Mesenchymal stem cell (in vitro differentiated cells and primary cell): ENCODE measurements at regions not wholly inside any gene's neighbourhood (a gene's known extent, or its start where the extent isn't known, plus 50 kb on each side); places are given as distances from the start of the nearest gene placed in this dataset.

ENCODE experiments used
- DNase-seq: peaks from one replicate; pipeline ENCODE4 v3.0.0-alpha.2; 2013
- H2AFZ ChIP-seq: one replicate; pipeline ENCODE4 v1.6.1; 2013; ENCODE audit warnings: low read depth, mild to moderate bottlenecking, control low read depth, inconsistent platforms, low read length, moderate library complexity
- H2AK5ac ChIP-seq: 2 replicates; pipeline ENCODE4 v1.6.1; 2013; ENCODE audit warnings: low read length, moderate library complexity, mild to moderate bottlenecking, inconsistent platforms; ENCODE audit not compliant: severe bottlenecking
- H2BK120ac ChIP-seq: one replicate; pipeline ENCODE4 v1.6.1; 2013; ENCODE audit warnings: low read depth, mild to moderate bottlenecking, inconsistent platforms, low read length, moderate library complexity
- H2BK12ac ChIP-seq, 2 experiments: one replicate each; pipeline ENCODE4 v1.6.1; 2013; ENCODE audit warnings: inconsistent platforms in 2 of 2, low read length in 2 of 2, mild to moderate bottlenecking in 2 of 2, moderate library complexity in 2 of 2, control low read depth in 1 of 2
- H2BK15ac ChIP-seq: one replicate; pipeline ENCODE4 v1.6.1; 2013; ENCODE audit warnings: mild to moderate bottlenecking, low read depth, inconsistent platforms; ENCODE audit not compliant: poor library complexity, severe bottlenecking
- H2BK5ac ChIP-seq: 2 replicates; pipeline ENCODE4 v1.6.1; 2013; ENCODE audit warnings: low read depth, mild to moderate bottlenecking, low read length, control low read depth, inconsistent platforms; ENCODE audit not compliant: poor library complexity, severe bottlenecking
- H3K14ac ChIP-seq, 2 experiments: one replicate each; pipeline ENCODE4 v1.6.1; 2013; ENCODE audit warnings: inconsistent platforms in 2 of 2, low read length in 2 of 2, control low read depth in 1 of 2, mild to moderate bottlenecking in 1 of 2, moderate library complexity in 1 of 2
- H3K18ac ChIP-seq, 2 experiments: one replicate each; pipeline ENCODE4 v1.6.1; 2013; ENCODE audit warnings: inconsistent platforms in 2 of 2, low read length in 2 of 2, control low read depth in 1 of 2, low read depth in 1 of 2, mild to moderate bottlenecking in 1 of 2
- H3K23ac ChIP-seq, 2 experiments: one replicate each; pipeline ENCODE4 v1.6.1; 2013; ENCODE audit warnings: inconsistent platforms in 2 of 2, low read length in 2 of 2, mild to moderate bottlenecking in 2 of 2, moderate library complexity in 2 of 2, control low read depth in 1 of 2
- H3K27ac ChIP-seq: 2 replicates; pipeline ENCODE4 v1.5.1; 2013; ENCODE audit warnings: mild to moderate bottlenecking, moderate library complexity, low read length, control low read depth, inconsistent platforms; ENCODE audit not compliant: poor library complexity, severe bottlenecking
- H3K27me3 ChIP-seq, 2 experiments: 2 replicates each; pipeline versions ENCODE4 v1.6.1 to v1.7.0; 2013; ENCODE audit warnings: low read length in 2 of 2, mild to moderate bottlenecking in 2 of 2, moderate library complexity in 2 of 2, control low read depth in 1 of 2, inconsistent platforms in 1 of 2; ENCODE audit not compliant: control insufficient read depth in 1 of 2, insufficient read depth in 1 of 2
- H3K36me3 ChIP-seq, 2 experiments: 2 replicates each; pipeline versions ENCODE4 v1.6.1 to v1.7.0; 2013; ENCODE audit warnings: low read length in 2 of 2, control low read depth in 1 of 2, inconsistent platforms in 1 of 2, low read depth in 1 of 2, mild to moderate bottlenecking in 1 of 2; ENCODE audit not compliant: insufficient read depth in 2 of 2, control insufficient read depth in 1 of 2
- H3K4ac ChIP-seq, 2 experiments: one replicate each; pipeline ENCODE4 v1.6.1; 2013; ENCODE audit warnings: inconsistent platforms in 2 of 2, low read length in 2 of 2, mild to moderate bottlenecking in 2 of 2, moderate library complexity in 2 of 2, control low read depth in 1 of 2, low read depth in 1 of 2
- H3K4me1 ChIP-seq: 2 replicates; pipeline ENCODE4 v1.6.1; 2013; ENCODE audit warnings: low read depth, low read length, control low read depth; ENCODE audit not compliant: control insufficient read depth, insufficient read depth
- H3K4me2 ChIP-seq: 2 replicates; pipeline ENCODE4 v1.6.1; 2013; ENCODE audit warnings: low read length, mild to moderate bottlenecking, inconsistent platforms; ENCODE audit not compliant: poor library complexity, severe bottlenecking
- H3K4me3 ChIP-seq, 2 experiments: 2 replicates each; pipeline versions ENCODE4 v1.5.1 to v1.7.0; 2013; ENCODE audit warnings: low read length in 2 of 2, mild to moderate bottlenecking in 2 of 2, control low read depth in 1 of 2, low read depth in 1 of 2; ENCODE audit not compliant: insufficient read depth in 1 of 2
- H3K79me1 ChIP-seq: replicated peaks from 2 replicates; pipeline ENCODE4 v1.6.1; 2013; ENCODE audit warnings: mild to moderate bottlenecking, control low read depth, low read length, inconsistent platforms; ENCODE audit not compliant: poor library complexity, severe bottlenecking
- H3K9ac ChIP-seq: 2 replicates; pipeline ENCODE4 v1.7.0; 2013; ENCODE audit warnings: mild to moderate bottlenecking, low read length, moderate library complexity
- H3K9me3 ChIP-seq: 2 replicates; pipeline ENCODE4 v1.7.0; 2013; ENCODE audit warnings: mild to moderate bottlenecking, low read length; ENCODE audit not compliant: control insufficient read depth
- H4K8ac ChIP-seq: one replicate; pipeline ENCODE4 v1.6.1; 2013; ENCODE audit warnings: inconsistent platforms, mild to moderate bottlenecking, low read length, moderate library complexity
- H4K91ac ChIP-seq: one replicate; pipeline ENCODE4 v1.6.1; 2013; ENCODE audit warnings: mild to moderate bottlenecking, low read length, inconsistent platforms
- WGBS: methylation state at CpG from one replicate; pipeline ENCODE4 v1.1.7; 2013; ENCODE audit warnings: mixed read lengths; 5-methylcytosine and 5-hydroxymethylcytosine counted together

GRCh38 chr4:176885224-176885623 is 92.5 kb upstream of the VEGFC start:
- Histone ChIP-seq H3K36me3 (no peaks in the 10 kb centered on the region), H3K14ac (no peak overlapping the region), H3K23ac (no peak overlapping the region), H3K4ac (no peak overlapping the region), H2BK120ac (no peak overlapping the region), H2BK5ac (no peak overlapping the region), H3K9ac (no peak overlapping the region), H3K9me3 (no peaks in the 10 kb centered on the region), H2AK5ac (no peak overlapping the region), H2BK12ac (no peak overlapping the region), H3K18ac (no peak overlapping the region), H3K4me3 (no peak overlapping the region), H2AFZ (no peak overlapping the region), H2BK15ac (no peak overlapping the region), H3K4me1 (peaks cover 2% of the 10 kb centered on the region), H4K91ac (no peak overlapping the region), H3K4me2 (no peak overlapping the region), H3K27ac (no peak overlapping the region), H4K8ac (no peak overlapping the region), H3K27me3 (no peaks in the 10 kb centered on the region), H3K79me1 (no peaks in the 10 kb centered on the region)
- 93% methylated on average over 1 of the region's 2 CpGs for WGBS
- no peak for DNase-seq

- H3K4me1 ChIP-seq = peaks cover 2% of the 10 kb centered on the region
- no peak overlapping the region for H2BK12ac ChIP-seq
Observed at GRCh38 chr4:176886135-176886534, 93.4 kb upstream of the VEGFC start.

GRCh38 chr4:176889776-176890175 is 97.1 kb upstream of the VEGFC start:
- Histone ChIP-seq H2AK5ac (no peak overlapping the region), H2AFZ (no peak overlapping the region), H3K4me1 (no peaks in the 10 kb centered on the region), H3K4ac (no peak overlapping the region), H3K18ac (no peak overlapping the region), H3K27me3 (no peaks in the 10 kb centered on the region), H3K23ac (no peak overlapping the region), H2BK12ac (no peak overlapping the region), H3K14ac (no peak overlapping the region), H3K9me3 (no peaks in the 10 kb centered on the region), H4K8ac (no peak overlapping the region), H2BK120ac (no peak overlapping the region), H3K4me2 (no peak overlapping the region), H3K9ac (no peak overlapping the region), H4K91ac (no peak overlapping the region), H3K27ac (no peak overlapping the region), H2BK15ac (no peak overlapping the region), H2BK5ac (no peak overlapping the region), H3K4me3 (no peak overlapping the region), H3K36me3 (no peaks in the 10 kb centered on the region), H3K79me1 (no peaks in the 10 kb centered on the region)
- whole genome bisulfite sequencing = 89% methylated on average over 3 of the region's 3 CpGs
- DNase-seq = no peak

More at GRCh38 chr4:176886135-176886534, 93.4 kb upstream of the VEGFC start:
- Histone ChIP-seq H4K91ac (no peak overlapping the region), H4K8ac (no peak overlapping the region), H3K4me3 (no peak overlapping the region), H2BK120ac (no peak overlapping the region), H3K9me3 (no peaks in the 10 kb centered on the region), H2BK15ac (no peak overlapping the region), H3K14ac (no peak overlapping the region), H2AK5ac (no peak overlapping the region), H3K79me1 (no peaks in the 10 kb centered on the region), H3K27me3 (no peaks in the 10 kb centered on the region), H2AFZ (no peak overlapping the region), H3K36me3 (no peaks in the 10 kb centered on the region), H3K4me2 (no peak overlapping the region), H2BK5ac (no peak overlapping the region), H3K23ac (no peak overlapping the region), H3K27ac (no peak overlapping the region), H3K4ac (no peak overlapping the region), H3K18ac (no peak overlapping the region), H3K9ac (no peak overlapping the region)
- no peak for DNase-seq
- WGBS = 95% methylated on average over 3 of the region's 3 CpGs

DNA sequence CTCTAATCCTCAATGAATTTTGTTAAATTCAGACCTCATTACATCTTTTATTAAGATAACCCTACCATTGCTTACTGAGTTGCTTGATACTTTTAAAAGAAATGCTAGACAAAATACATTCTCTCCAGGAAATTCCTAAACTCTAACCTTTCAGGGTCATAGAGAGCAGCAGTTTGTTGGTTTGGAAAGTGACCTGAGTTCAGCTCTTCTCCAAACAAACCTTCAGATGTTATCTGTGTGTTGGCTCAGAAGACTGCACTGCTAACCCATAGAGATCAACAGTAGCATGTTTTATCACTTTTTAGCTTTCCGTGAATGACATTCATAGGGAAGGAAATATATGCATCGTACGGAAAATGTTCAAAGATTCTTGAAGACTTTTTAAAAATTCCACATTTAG is 101.8 kb upstream of the VEGFC start:
- no CpG with 5 or more reads among the region's 3 CpGs for WGBS
- no peaks in the 10 kb centered on the region for H3K27me3 ChIP-seq
- no peak overlapping the region for H4K8ac ChIP-seq
- H3K18ac ChIP-seq = no peak overlapping the region
- no peak overlapping the region for H3K4ac ChIP-seq
- no peaks in the 10 kb centered on the region for H3K4me1 ChIP-seq
- H2BK120ac ChIP-seq = no peak overlapping the region
- no peaks in the 10 kb centered on the region for H3K9me3 ChIP-seq
- no peak overlapping the region for H2AK5ac ChIP-seq
- no peak overlapping the region for H3K4me3 ChIP-seq
- H2BK15ac ChIP-seq = no peak overlapping the region
- H4K91ac ChIP-seq = no peak overlapping the region
- no peak for DNase-seq
- no peak overlapping the region for H3K14ac ChIP-seq
- no peaks in the 10 kb centered on the region for H3K36me3 ChIP-seq
- H2BK12ac ChIP-seq = no peak overlapping the region
- no peak overlapping the region for H3K4me2 ChIP-seq
- no peak overlapping the region for H3K23ac ChIP-seq
- H2BK5ac ChIP-seq = no peak overlapping the region
- H3K79me1 ChIP-seq = no peaks in the 10 kb centered on the region
- no peak overlapping the region for H3K9ac ChIP-seq
- no peak overlapping the region for H3K27ac ChIP-seq
- H2AFZ ChIP-seq = no peak overlapping the region
